Endothelial cell (in vitro differentiated cells): ENCODE measurements at regions not wholly inside any gene's neighbourhood (a gene's known extent, or its start where the extent isn't known, plus 50 kb on each side); places are given as distances from the start of the nearest gene placed in this dataset.
"Not testable (repeated sequence)": the region's sequence is repeated elsewhere in the genome, so short reads cannot be mapped to it uniquely, and the experiment has no call there.

Experiments
- DNase-seq: peaks from one replicate; pipeline ENCODE4 v3.0.0; 2021; ENCODE audit warnings: low spot score
- H3K27ac Mint-ChIP-seq: one replicate; pipeline ENCODE4 v1.8.0; 2021; ENCODE audit warnings: mixed read lengths, inconsistent platforms; ENCODE audit not compliant: unreplicated experiment
- H3K27me3 Mint-ChIP-seq: one replicate; pipeline ENCODE4 v1.8.0; 2021; ENCODE audit warnings: mild to moderate bottlenecking, moderate library complexity, mixed read lengths, inconsistent platforms; ENCODE audit not compliant: unreplicated experiment
- H3K36me3 Mint-ChIP-seq: one replicate; pipeline ENCODE4 v1.8.0; 2021; ENCODE audit warnings: mild to moderate bottlenecking, low read depth, mixed read lengths, inconsistent platforms; ENCODE audit not compliant: unreplicated experiment
- H3K4me1 Mint-ChIP-seq: one replicate; pipeline ENCODE4 v1.8.0; 2021; ENCODE audit warnings: mild to moderate bottlenecking, mixed read lengths, inconsistent platforms; ENCODE audit not compliant: unreplicated experiment
- H3K4me3 Mint-ChIP-seq: one replicate; pipeline ENCODE4 v1.8.0; 2021; ENCODE audit warnings: mild to moderate bottlenecking, mixed read lengths, inconsistent platforms; ENCODE audit not compliant: unreplicated experiment
- H3K9me3 Mint-ChIP-seq: one replicate; pipeline ENCODE4 v1.8.0; 2021; ENCODE audit warnings: mixed read lengths, inconsistent platforms; ENCODE audit not compliant: unreplicated experiment
- CTCF ChIP-seq: fragments of 200-600 bp; sonication (generic); IDR thresholded peaks from one replicate; pipeline ENCODE4 v1.5.0; 2021; ENCODE audit warnings: antibody characterized with exemption; ENCODE audit not compliant: unreplicated experiment

- H3K4me1 Mint-ChIP-seq: peaks cover 13% of the 10 kb centered on the region
- no peak for TF ChIP-seq CTCF
- H3K27me3 Mint-ChIP-seq: peaks cover 1% of the 10 kb centered on the region
- no peak overlapping the region for H3K4me3 Mint-ChIP-seq
- no peak overlapping the region for H3K27ac Mint-ChIP-seq
- no peaks in the 10 kb centered on the region for H3K9me3 Mint-ChIP-seq
- DNase-seq: no peak
- peaks cover 7% of the 10 kb centered on the region for H3K36me3 Mint-ChIP-seq
Observed at GRCh38 chr2:242063850-242064249, 194.3 kb downstream of the RTP5 start.

GRCh38 chr2:242064364-242065250 is 195.1 kb downstream of the RTP5 start:
- Mint-ChIP-seq H3K27me3 (peaks cover 1% of the 10 kb centered on the region), H3K4me1 (peaks cover 16% of the 10 kb centered on the region), H3K4me3 (no peak overlapping the region)

DNA sequence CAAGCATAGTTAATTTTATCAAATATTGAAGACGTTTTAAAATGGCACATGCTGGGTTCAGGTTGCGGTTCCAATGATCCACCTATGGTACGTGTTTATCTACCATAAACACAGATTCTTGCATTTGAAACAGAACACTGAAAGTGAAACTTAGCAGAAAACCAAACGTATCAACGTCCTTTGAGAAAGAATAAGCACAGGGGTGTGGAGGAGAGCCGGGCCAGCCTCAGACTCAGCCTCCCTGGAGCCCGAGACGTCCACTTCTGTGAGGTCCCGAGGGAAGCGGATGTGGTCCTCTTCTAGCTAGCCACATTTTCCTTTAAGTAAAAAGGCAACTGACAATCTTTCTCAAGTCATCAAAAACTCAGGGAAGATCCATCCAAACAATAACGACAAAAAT is 195.9 kb downstream of the RTP5 start:
- no peak for DNase-seq
- peaks cover 6% of the 10 kb centered on the region for H3K36me3 Mint-ChIP-seq
- no peaks in the 10 kb centered on the region for H3K9me3 Mint-ChIP-seq
- H3K27me3 Mint-ChIP-seq: peaks cover 1% of the 10 kb centered on the region
- no peak for TF ChIP-seq CTCF
- no peak overlapping the region for H3K27ac Mint-ChIP-seq
- H3K4me3 Mint-ChIP-seq: no peak overlapping the region
- peaks cover 16% of the 10 kb centered on the region for H3K4me1 Mint-ChIP-seq

More at GRCh38 chr2:242064364-242065250, 195.1 kb downstream of the RTP5 start:
- no peak for DNase-seq
- Mint-ChIP-seq H3K9me3 (no peaks in the 10 kb centered on the region), H3K27ac (no peak overlapping the region), H3K36me3 (peaks cover 7% of the 10 kb centered on the region)
- TF ChIP-seq CTCF: no peak

DNA sequence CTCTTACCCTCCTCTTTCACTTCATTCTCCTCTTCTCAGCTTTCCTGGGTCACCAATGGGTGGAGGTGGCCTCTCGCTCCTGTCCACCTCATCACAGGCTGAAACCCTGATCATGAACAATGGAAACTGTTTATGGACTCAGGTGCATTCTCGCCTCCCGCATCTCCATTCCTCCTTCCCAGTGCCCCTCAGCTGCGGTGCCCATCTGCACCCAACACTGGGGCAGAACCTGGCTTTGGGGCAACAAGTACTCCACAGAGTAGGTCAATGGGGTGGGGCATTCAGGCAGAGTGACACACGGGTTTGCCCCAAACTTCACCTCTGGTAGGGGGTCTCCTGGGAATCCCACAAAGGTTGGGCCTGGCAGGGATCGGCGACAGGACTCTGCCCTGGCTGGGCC is 199.5 kb downstream of the RTP5 start:
- no peak for TF ChIP-seq CTCF
- H3K4me1 Mint-ChIP-seq: peaks cover 16% of the 10 kb centered on the region
- no peak overlapping the region for H3K27ac Mint-ChIP-seq
- peaks cover 5% of the 10 kb centered on the region for H3K27me3 Mint-ChIP-seq
- no peaks in the 10 kb centered on the region for H3K9me3 Mint-ChIP-seq
- no peaks in the 10 kb centered on the region for H3K36me3 Mint-ChIP-seq
- no peak for DNase-seq
- H3K4me3 Mint-ChIP-seq: no peak overlapping the region

DNA sequence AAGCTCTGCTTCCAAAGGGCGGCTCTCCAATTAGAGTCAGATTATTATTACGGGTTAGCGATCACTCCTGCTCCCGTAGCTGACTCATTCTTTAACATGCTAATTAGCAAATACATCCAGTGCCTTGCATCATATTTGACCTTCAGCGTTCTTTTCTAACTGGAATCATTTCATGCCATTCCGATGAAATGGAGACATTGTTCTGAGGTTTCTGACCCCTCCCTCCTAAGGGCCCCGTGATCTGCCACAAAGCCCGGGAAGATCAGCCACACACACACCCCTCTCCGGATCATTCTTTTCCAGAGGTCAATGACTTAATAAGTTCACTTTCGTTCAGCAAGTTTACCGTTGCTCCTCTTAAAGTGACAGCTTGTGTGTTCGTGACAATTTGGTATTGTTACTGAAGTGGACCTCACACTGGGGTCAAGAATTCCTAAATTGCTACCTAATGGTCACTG is 200.4 kb downstream of the RTP5 start:
- not testable (repeated sequence) for H3K36me3 Mint-ChIP-seq, H3K4me3 Mint-ChIP-seq, H3K9me3 Mint-ChIP-seq, DNase-seq, H3K27me3 Mint-ChIP-seq, H3K27ac Mint-ChIP-seq
- H3K4me1 Mint-ChIP-seq: peaks cover 16% of the 10 kb centered on the region

GRCh38 chr2:242070726-242071125 is 201.2 kb downstream of the RTP5 start:
- not testable (repeated sequence) for H3K36me3 Mint-ChIP-seq, H3K9me3 Mint-ChIP-seq, H3K27ac Mint-ChIP-seq, DNase-seq, H3K27me3 Mint-ChIP-seq, H3K4me3 Mint-ChIP-seq
- H3K4me1 Mint-ChIP-seq: peaks cover 16% of the 10 kb centered on the region

DNA sequence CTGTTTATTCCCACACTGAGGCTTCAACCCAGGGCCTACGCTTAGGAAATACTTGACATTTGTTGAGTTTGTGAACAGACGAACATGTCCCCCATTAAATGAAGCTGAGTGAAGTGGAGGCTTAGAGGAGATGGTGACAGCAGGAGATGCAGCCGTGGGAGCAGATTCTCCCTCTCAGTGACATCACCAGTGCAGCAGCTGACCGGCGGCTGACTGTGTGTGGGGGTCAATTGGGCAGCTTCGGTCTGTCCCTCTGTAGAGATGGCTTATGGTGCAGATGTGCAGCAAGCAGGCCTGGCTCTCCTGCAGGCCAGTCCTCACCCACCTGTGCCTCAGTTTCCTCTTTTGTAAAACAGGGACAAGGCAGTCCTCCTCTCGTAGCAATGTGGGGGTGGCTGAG is 201.8 kb downstream of the RTP5 start:
- not testable (repeated sequence) for DNase-seq, H3K9me3 Mint-ChIP-seq, H3K4me3 Mint-ChIP-seq, H3K36me3 Mint-ChIP-seq, H3K27ac Mint-ChIP-seq, H3K27me3 Mint-ChIP-seq
- H3K4me1 Mint-ChIP-seq: peaks cover 14% of the 10 kb centered on the region

GRCh38 chr2:242071936-242072335 is 202.4 kb downstream of the RTP5 start:
- not testable (repeated sequence) for H3K9me3 Mint-ChIP-seq, H3K4me3 Mint-ChIP-seq, H3K36me3 Mint-ChIP-seq, H3K27ac Mint-ChIP-seq, DNase-seq, H3K27me3 Mint-ChIP-seq
- peaks cover 13% of the 10 kb centered on the region for H3K4me1 Mint-ChIP-seq
